HL-60 (cell line): ENCODE measurements at regions not wholly inside any gene's neighbourhood (a gene's known extent, or its start where the extent isn't known, plus 50 kb on each side); places are given as distances from the start of the nearest gene placed in this dataset.

Experiments
- DNase-seq, 2 experiments: peaks; one replicate each; pipeline ENCODE4 v3.0.0-alpha.2; 2010 to 2020; ENCODE audit warnings: low read depth in 1 of 2, low spot score in 1 of 2
- H3K27ac ChIP-seq: fragments of 250-450 bp; sonication (Bioruptor Pico); replicated peaks from 2 replicates; pipeline ENCODE4 v1.5.1; 2020; ENCODE audit warnings: mild to moderate bottlenecking, moderate library complexity
- H3K27me3 ChIP-seq: fragments of 250-450 bp; sonication (Bioruptor Pico); 2 replicates; pipeline ENCODE4 v1.5.1; 2021; ENCODE audit warnings: mild to moderate bottlenecking, moderate library complexity; ENCODE audit not compliant: insufficient read depth, poor library complexity, severe bottlenecking
- H3K4me3 ChIP-seq: replicated peaks from 2 replicates; pipeline ENCODE4 v1.5.1; 2011; ENCODE audit warnings: mild to moderate bottlenecking, control low read depth, low read length; ENCODE audit not compliant: insufficient read depth
- CTCF ChIP-seq: IDR thresholded peaks from one replicate; pipeline ENCODE4 v1.5.1; 2011; ENCODE audit warnings: low read length, control low read depth, inconsistent platforms; ENCODE audit not compliant: insufficient read depth
- GABPA ChIP-seq: IDR thresholded peaks from 2 replicates; pipeline ENCODE4 v1.6.1; 2012; ENCODE audit warnings: low read depth
- POLR2AphosphoS5 ChIP-seq: IDR thresholded peaks from 2 replicates; pipeline ENCODE4 v1.6.1; 2012; ENCODE audit warnings: low read depth
- REST ChIP-seq: IDR thresholded peaks from 2 replicates; pipeline ENCODE4 v1.6.1; 2012; ENCODE audit warnings: low read depth; ENCODE audit not compliant: insufficient replicate concordance
- SPI1 ChIP-seq: IDR thresholded peaks from 2 replicates; pipeline ENCODE4 v1.6.1; 2012; ENCODE audit warnings: low read depth, mild to moderate bottlenecking, borderline replicate concordance

GRCh38 chr15:97036301-97036700 lies 705.8 kb downstream of the NR2F2 start:
- TF ChIP-seq CTCF (no peak), POLR2AphosphoS5 (no peak), SPI1 (no peak), REST (no peak), GABPA (no peak)
- Histone ChIP-seq H3K27ac (no peak overlapping the region), H3K4me3 (no peak overlapping the region), H3K27me3 (no peaks in the 10 kb centered on the region)
- no peak for DNase-seq

GRCh38 chr15:97037080-97037479 lies 706.6 kb downstream of the NR2F2 start:
- H3K27me3 ChIP-seq: no peaks in the 10 kb centered on the region
- H3K4me3 ChIP-seq: no peak overlapping the region
- no peak overlapping the region for H3K27ac ChIP-seq
- TF ChIP-seq GABPA (no peak), CTCF (no peak), SPI1 (no peak), REST (no peak), POLR2AphosphoS5 (no peak)
- DNase-seq: no peak

- TF ChIP-seq POLR2AphosphoS5 (no peak), CTCF (no peak), REST (no peak), SPI1 (no peak), GABPA (no peak)
- no peaks in the 10 kb centered on the region for H3K27me3 ChIP-seq
- no peak overlapping the region for H3K4me3 ChIP-seq
- H3K27ac ChIP-seq: no peak overlapping the region
- no peak for DNase-seq
Measured at GRCh38 chr15:97045666-97046421, 715.3 kb downstream of the NR2F2 start.
